Neural crest cell (in vitro differentiated cells): ENCODE measurements at regions not wholly inside any gene's neighbourhood (a gene's known extent, or its start where the extent isn't known, plus 50 kb on each side); places are given as distances from the start of the nearest gene placed in this dataset.

Source experiments
- DNase-seq: peaks from one replicate; pipeline ENCODE4 v3.0.0; 2021; ENCODE audit warnings: low read depth, mixed read lengths, low spot score
- H3K27ac Mint-ChIP-seq: one replicate; pipeline ENCODE4 v1.8.0; 2021; ENCODE audit warnings: mild to moderate bottlenecking, mixed read lengths; ENCODE audit not compliant: unreplicated experiment
- H3K27me3 Mint-ChIP-seq: 2 replicates; pipeline ENCODE4 v1.8.0; 2021; ENCODE audit warnings: low read depth, mild to moderate bottlenecking, mixed read lengths
- H3K36me3 Mint-ChIP-seq: 2 replicates; pipeline ENCODE4 v1.8.0; 2021; ENCODE audit warnings: low read depth, mild to moderate bottlenecking, mixed read lengths
- H3K4me1 Mint-ChIP-seq: 2 replicates; pipeline ENCODE4 v1.8.0; 2021; ENCODE audit warnings: mixed read lengths
- H3K4me3 Mint-ChIP-seq: one replicate; pipeline ENCODE4 v1.8.0; 2021; ENCODE audit warnings: mild to moderate bottlenecking, mixed read lengths
- H3K9me3 Mint-ChIP-seq: 2 replicates; pipeline ENCODE4 v1.8.0; 2021; ENCODE audit warnings: mixed read lengths
- CTCF ChIP-seq: fragments of 200-600 bp; sonication (generic); conservative IDR thresholded peaks from 2 replicates; pipeline ENCODE4 v1.5.0; 2021; ENCODE audit warnings: antibody characterized with exemption, mild to moderate bottlenecking

- no peak for DNase-seq
- no peaks in the 10 kb centered on the region for H3K27me3 Mint-ChIP-seq
- H3K4me1 Mint-ChIP-seq: peaks cover 24% of the 10 kb centered on the region
- TF ChIP-seq CTCF: no peak
- peaks cover 6% of the 10 kb centered on the region for H3K9me3 Mint-ChIP-seq
- H3K4me3 Mint-ChIP-seq: no peak overlapping the region
- no peak overlapping the region for H3K27ac Mint-ChIP-seq
- peaks cover 2% of the 10 kb centered on the region for H3K36me3 Mint-ChIP-seq
These were observed 1023.1 kb upstream of the WWC1 start for GRCh38 chr5:167268337-167268736.

GRCh38 chr5:167269146-167269545, 1022.3 kb upstream of the WWC1 start:
- Mint-ChIP-seq H3K27ac (no peak overlapping the region), H3K9me3 (peaks cover 6% of the 10 kb centered on the region), H3K4me3 (no peak overlapping the region), H3K27me3 (no peaks in the 10 kb centered on the region), H3K36me3 (peaks cover 2% of the 10 kb centered on the region), H3K4me1 (peaks cover 24% of the 10 kb centered on the region)
- no peak for DNase-seq
- no peak for TF ChIP-seq CTCF

- no peaks in the 10 kb centered on the region for H3K27me3 Mint-ChIP-seq
- H3K4me3 Mint-ChIP-seq: no peak overlapping the region
- peaks cover 2% of the 10 kb centered on the region for H3K36me3 Mint-ChIP-seq
- DNase-seq: no peak
- TF ChIP-seq CTCF: no peak
- H3K9me3 Mint-ChIP-seq: peaks cover 6% of the 10 kb centered on the region
- H3K4me1 Mint-ChIP-seq: peaks cover 24% of the 10 kb centered on the region
- peak overlapping the region; percentile 44 for H3K27ac Mint-ChIP-seq
These were observed 1020.4 kb upstream of the WWC1 start for GRCh38 chr5:167271081-167271480.

- H3K36me3 Mint-ChIP-seq: peaks cover 2% of the 10 kb centered on the region
- no peak overlapping the region for H3K27ac Mint-ChIP-seq
- peaks cover 6% of the 10 kb centered on the region for H3K9me3 Mint-ChIP-seq
- H3K27me3 Mint-ChIP-seq: no peaks in the 10 kb centered on the region
- no peak for DNase-seq
- peaks cover 24% of the 10 kb centered on the region for H3K4me1 Mint-ChIP-seq
- no peak overlapping the region for H3K4me3 Mint-ChIP-seq
- no peak for TF ChIP-seq CTCF
These were observed 1019.9 kb upstream of the WWC1 start for GRCh38 chr5:167271511-167271910.

GRCh38 chr5:167280111-167280510, 1011.3 kb upstream of the WWC1 start:
- TF ChIP-seq CTCF: no peak
- Mint-ChIP-seq H3K27ac (no peak overlapping the region), H3K27me3 (no peaks in the 10 kb centered on the region), H3K36me3 (peaks cover 6% of the 10 kb centered on the region), H3K4me3 (no peak overlapping the region), H3K4me1 (no peaks in the 10 kb centered on the region), H3K9me3 (no peaks in the 10 kb centered on the region)
- no peak for DNase-seq

GRCh38 chr5:167281925-167282324, 1009.5 kb upstream of the WWC1 start:
- Mint-ChIP-seq H3K4me3 (no peak overlapping the region), H3K9me3 (no peaks in the 10 kb centered on the region), H3K27ac (no peak overlapping the region), H3K27me3 (no peaks in the 10 kb centered on the region), H3K4me1 (peaks cover 5% of the 10 kb centered on the region), H3K36me3 (peaks cover 6% of the 10 kb centered on the region)
- no peak for TF ChIP-seq CTCF
- DNase-seq: no peak
